SK-N-SH (cell line): ENCODE measurements at regions not wholly inside any gene's neighbourhood (a gene's known extent, or its start where the extent isn't known, plus 50 kb on each side); places are given as distances from the start of the nearest gene placed in this dataset.

ENCODE experiments used
- EP300 ChIP-seq, 2 experiments: IDR thresholded peaks; 2 replicates each; pipeline versions ENCODE4 v1.4.0 to v1.6.1; 2012; ENCODE audit warnings: borderline replicate concordance in 1 of 2, low read depth in 1 of 2, low read length in 1 of 2
- NFIC ChIP-seq: IDR thresholded peaks from 2 replicates; pipeline ENCODE4 v1.4.0; 2012; ENCODE audit warnings: borderline replicate concordance
- REST ChIP-seq: IDR thresholded peaks from 2 replicates; pipeline ENCODE4 v1.6.1; 2012; ENCODE audit warnings: mild to moderate bottlenecking, low read depth, low read length, moderate library complexity
- RFX5 ChIP-seq: IDR thresholded peaks from 2 replicates; pipeline ENCODE4 v1.6.1; 2012; ENCODE audit warnings: mild to moderate bottlenecking, improper control_type of control experiment, low read length
- SMC3 ChIP-seq: IDR thresholded peaks from 2 replicates; pipeline ENCODE4 v1.6.1; 2012; ENCODE audit warnings: low read depth, low read length, improper control_type of control experiment
- TEAD4 ChIP-seq: IDR thresholded peaks from 2 replicates; pipeline ENCODE4 v1.4.0; 2012; ENCODE audit warnings: mild to moderate bottlenecking, borderline replicate concordance; ENCODE audit not compliant: insufficient read depth
- YY1 ChIP-seq: IDR thresholded peaks from 2 replicates; pipeline ENCODE4 v1.4.0; 2012; ENCODE audit warnings: low read depth, mild to moderate bottlenecking
- TF ChIP-seq, protein P1 (sequence below): fragments of 200-600 bp; sonication (generic); IDR thresholded peaks from 2 replicates; pipeline ENCODE4 v1.6.1; 2017; ENCODE audit warnings: antibody characterized with exemption, mild to moderate bottlenecking, moderate library complexity

GRCh38 chr3:16675805-16676204 is 70.6 kb upstream of the DAZL start:
- TF ChIP-seq SMC3 (no peak), REST (no peak), YY1 (no peak), TEAD4 (no peak), NFIC (no peak), EP300 (IDR thresholded peaks at IDR 0.05; ENCODE audit: borderline replicate concordance in 1 of 2, low read depth in 1 of 2, low read length in 1 of 2) (no peak), RFX5 (no peak)
- TF ChIP-seq, protein P1, sequence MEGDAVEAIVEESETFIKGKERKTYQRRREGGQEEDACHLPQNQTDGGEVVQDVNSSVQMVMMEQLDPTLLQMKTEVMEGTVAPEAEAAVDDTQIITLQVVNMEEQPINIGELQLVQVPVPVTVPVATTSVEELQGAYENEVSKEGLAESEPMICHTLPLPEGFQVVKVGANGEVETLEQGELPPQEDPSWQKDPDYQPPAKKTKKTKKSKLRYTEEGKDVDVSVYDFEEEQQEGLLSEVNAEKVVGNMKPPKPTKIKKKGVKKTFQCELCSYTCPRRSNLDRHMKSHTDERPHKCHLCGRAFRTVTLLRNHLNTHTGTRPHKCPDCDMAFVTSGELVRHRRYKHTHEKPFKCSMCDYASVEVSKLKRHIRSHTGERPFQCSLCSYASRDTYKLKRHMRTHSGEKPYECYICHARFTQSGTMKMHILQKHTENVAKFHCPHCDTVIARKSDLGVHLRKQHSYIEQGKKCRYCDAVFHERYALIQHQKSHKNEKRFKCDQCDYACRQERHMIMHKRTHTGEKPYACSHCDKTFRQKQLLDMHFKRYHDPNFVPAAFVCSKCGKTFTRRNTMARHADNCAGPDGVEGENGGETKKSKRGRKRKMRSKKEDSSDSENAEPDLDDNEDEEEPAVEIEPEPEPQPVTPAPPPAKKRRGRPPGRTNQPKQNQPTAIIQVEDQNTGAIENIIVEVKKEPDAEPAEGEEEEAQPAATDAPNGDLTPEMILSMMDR = no peak
